Thoracic aorta (tissue), 2 donors: ENCODE measurements at regions not wholly inside any gene's neighbourhood (a gene's known extent, or its start where the extent isn't known, plus 50 kb on each side); places are given as distances from the start of the nearest gene placed in this dataset.

ENCODE experiments used
- ATAC-seq: fragments of 150-250 bp; one replicate; pipeline ENCODE4 v1.8.0; 2017; ENCODE audit warnings: low read depth; ENCODE audit not compliant: insufficient number of reproducible peaks, low FRiP score
- DNase-seq: peaks from one replicate; pipeline ENCODE4 v3.0.0-alpha.2; 2020; ENCODE audit warnings: low spot score
- H3K27ac ChIP-seq, 2 donors: fragments of 200-600 bp; sonication (generic); 1 replicate in 1 of 2; 2 replicates in 1 of 2; pipeline ENCODE4 v1.5.1; 2016; ENCODE audit warnings: mild to moderate bottlenecking in 2 of 2, moderate library complexity in 2 of 2
- H3K27me3 ChIP-seq: fragments of 200-600 bp; sonication (generic); replicated peaks from 2 replicates; pipeline ENCODE4 v1.6.0; 2016; ENCODE audit warnings: mild to moderate bottlenecking; ENCODE audit not compliant: insufficient read depth
- H3K36me3 ChIP-seq: fragments of 200-600 bp; sonication (generic); one replicate; pipeline ENCODE4 v1.5.1; 2016
- H3K4me1 ChIP-seq, 2 donors: fragments of 200-600 bp; sonication (generic); 1 replicate in 1 of 2; 2 replicates in 1 of 2; pipeline versions ENCODE4 v1.5.1 to v1.6.0; 2016; ENCODE audit warnings: low read depth in 2 of 2, mild to moderate bottlenecking in 1 of 2; ENCODE audit not compliant: control insufficient read depth in 1 of 2
- H3K4me3 ChIP-seq: fragments of 200-600 bp; sonication (generic); 2 replicates; pipeline ENCODE4 v1.5.1; 2016; ENCODE audit warnings: mild to moderate bottlenecking
- H3K9me3 ChIP-seq: fragments of 200-600 bp; sonication (generic); 2 replicates; pipeline ENCODE4 v1.5.1; 2016
- TF ChIP-seq, protein P1 (sequence below): fragments of 200-600 bp; sonication (generic); IDR thresholded peaks from one replicate; pipeline ENCODE4 v1.5.1; 2019; ENCODE audit warnings: antibody characterized with exemption

GRCh38 chrX:107507744-107508117 is 58.3 kb downstream of the FRMPD3 start:
- Histone ChIP-seq H3K27ac (no peak overlapping the region), H3K36me3 (no peaks in the 10 kb centered on the region), H3K4me1 (peaks cover 0 to 5% of the 10 kb centered on the region in 2 donors), H3K9me3 (no peaks in the 10 kb centered on the region), H3K4me3 (no peak overlapping the region), H3K27me3 (no peaks in the 10 kb centered on the region)
- TF ChIP-seq, protein P1, sequence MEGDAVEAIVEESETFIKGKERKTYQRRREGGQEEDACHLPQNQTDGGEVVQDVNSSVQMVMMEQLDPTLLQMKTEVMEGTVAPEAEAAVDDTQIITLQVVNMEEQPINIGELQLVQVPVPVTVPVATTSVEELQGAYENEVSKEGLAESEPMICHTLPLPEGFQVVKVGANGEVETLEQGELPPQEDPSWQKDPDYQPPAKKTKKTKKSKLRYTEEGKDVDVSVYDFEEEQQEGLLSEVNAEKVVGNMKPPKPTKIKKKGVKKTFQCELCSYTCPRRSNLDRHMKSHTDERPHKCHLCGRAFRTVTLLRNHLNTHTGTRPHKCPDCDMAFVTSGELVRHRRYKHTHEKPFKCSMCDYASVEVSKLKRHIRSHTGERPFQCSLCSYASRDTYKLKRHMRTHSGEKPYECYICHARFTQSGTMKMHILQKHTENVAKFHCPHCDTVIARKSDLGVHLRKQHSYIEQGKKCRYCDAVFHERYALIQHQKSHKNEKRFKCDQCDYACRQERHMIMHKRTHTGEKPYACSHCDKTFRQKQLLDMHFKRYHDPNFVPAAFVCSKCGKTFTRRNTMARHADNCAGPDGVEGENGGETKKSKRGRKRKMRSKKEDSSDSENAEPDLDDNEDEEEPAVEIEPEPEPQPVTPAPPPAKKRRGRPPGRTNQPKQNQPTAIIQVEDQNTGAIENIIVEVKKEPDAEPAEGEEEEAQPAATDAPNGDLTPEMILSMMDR, result no peak
- no peak for DNase-seq
- ATAC-seq, result no peak

DNA sequence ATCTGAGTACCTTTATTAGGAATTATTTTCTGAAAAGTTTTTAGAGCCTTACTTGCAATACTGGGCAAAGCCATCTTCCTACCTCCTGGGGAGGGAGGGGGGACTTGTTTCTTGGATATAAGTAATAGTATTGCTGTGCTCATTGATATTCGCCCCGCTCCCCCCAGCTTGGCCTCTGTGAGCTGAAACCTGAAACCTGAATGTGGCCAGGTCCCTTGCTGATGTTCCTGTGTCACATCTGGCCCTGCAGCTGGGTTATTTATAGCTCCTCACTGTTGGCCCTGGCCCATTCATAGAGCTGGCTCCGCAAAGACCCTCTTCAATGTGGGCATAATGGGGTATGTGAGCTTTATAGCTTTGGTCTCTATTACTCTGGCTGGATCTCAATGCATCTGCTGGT is 59.5 kb downstream of the FRMPD3 start:
- Histone ChIP-seq H3K4me3 (no peak overlapping the region), H3K36me3 (no peaks in the 10 kb centered on the region), H3K4me1 (peaks cover 0 to 5% of the 10 kb centered on the region in 2 donors), H3K27me3 (no peaks in the 10 kb centered on the region), H3K27ac (no peak overlapping the region), H3K9me3 (no peaks in the 10 kb centered on the region)
- TF ChIP-seq, protein P1, result no peak
- DNase-seq, result no peak
- no peak for ATAC-seq

GRCh38 chrX:107514944-107515343 is 65.5 kb downstream of the FRMPD3 start:
- TF ChIP-seq, protein P1, result no peak
- no peaks in the 10 kb centered on the region for H3K27me3 ChIP-seq
- H3K9me3 ChIP-seq, result no peaks in the 10 kb centered on the region
- H3K27ac ChIP-seq, result no peak overlapping the region
- H3K4me1 ChIP-seq, result no peaks in the 10 kb centered on the region
- no peaks in the 10 kb centered on the region for H3K36me3 ChIP-seq
- DNase-seq, result no peak
- no peak overlapping the region for H3K4me3 ChIP-seq
- ATAC-seq, result no peak

DNA sequence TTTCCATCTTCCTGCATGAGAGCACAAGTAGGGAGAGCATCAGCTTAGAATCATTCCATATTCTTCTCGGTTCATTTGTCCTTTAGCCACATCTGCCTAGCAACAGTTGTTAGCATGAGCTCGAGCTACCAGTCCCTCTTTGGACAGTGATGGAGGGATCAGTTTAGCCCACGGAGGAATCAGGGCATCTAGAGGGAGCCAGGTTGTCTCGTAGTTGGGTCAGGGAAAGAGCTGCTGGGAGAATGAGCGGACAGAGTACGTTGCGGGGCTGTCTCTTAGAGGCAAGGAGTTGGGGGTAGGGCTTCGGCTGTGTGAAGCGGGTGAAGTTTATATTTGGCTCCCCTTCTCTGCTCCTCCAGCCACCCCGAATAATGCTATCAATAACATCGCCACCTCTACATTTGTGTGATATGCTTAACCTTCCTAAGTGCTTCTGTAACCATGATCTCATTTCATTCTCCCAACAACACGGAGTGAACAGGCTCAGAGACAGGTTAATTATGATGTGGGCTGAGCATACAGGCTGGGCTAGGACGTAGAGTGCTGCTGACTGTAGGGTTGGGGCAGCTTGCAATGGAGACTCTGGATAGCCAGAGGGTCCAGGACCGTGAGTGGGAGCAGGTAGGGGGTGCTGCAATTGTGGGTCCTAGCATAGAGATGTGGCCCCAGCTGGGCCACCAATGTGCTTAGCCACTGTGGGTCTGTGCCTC is 72.6 kb downstream of the FRMPD3 start:
- DNase-seq (no peak), ATAC-seq (no peak)
- H3K4me3 ChIP-seq, result no peak overlapping the region
- H3K27ac ChIP-seq, result no peak overlapping the region
- TF ChIP-seq, protein P1, result no peak
- no peaks in the 10 kb centered on the region for H3K9me3 ChIP-seq
- no peaks in the 10 kb centered on the region for H3K27me3 ChIP-seq
- no peaks in the 10 kb centered on the region for H3K4me1 ChIP-seq
- no peaks in the 10 kb centered on the region for H3K36me3 ChIP-seq

DNA sequence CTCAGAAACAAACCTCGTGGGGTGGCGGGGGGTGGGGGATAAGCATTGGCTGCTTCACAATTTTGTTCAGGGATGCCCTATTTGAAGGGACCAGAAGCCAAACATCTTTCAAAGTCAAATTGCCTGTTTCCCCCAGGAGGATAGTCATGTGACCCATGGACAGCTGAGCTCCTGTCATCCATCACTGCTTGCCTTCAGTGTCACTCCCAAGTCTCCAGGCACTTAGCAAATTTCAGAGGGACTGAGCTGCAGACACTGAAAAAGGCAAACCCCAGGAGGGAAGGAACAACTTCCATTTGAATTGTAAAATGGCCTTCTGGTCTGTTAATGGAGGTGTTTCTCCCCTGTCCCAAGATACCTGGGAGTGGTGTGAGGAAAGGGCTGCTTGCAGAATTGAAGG is 73.4 kb downstream of the FRMPD3 start:
- H3K9me3 ChIP-seq, result no peaks in the 10 kb centered on the region
- DNase-seq (no peak), ATAC-seq (no peak)
- no peaks in the 10 kb centered on the region for H3K36me3 ChIP-seq
- no peaks in the 10 kb centered on the region for H3K27me3 ChIP-seq
- no peaks in the 10 kb centered on the region for H3K4me1 ChIP-seq
- H3K4me3 ChIP-seq, result no peak overlapping the region
- TF ChIP-seq, protein P1, result no peak
- no peak overlapping the region for H3K27ac ChIP-seq
